OCI-LY7 (cell line): ENCODE measurements at regions not wholly inside any gene's neighbourhood (a gene's known extent, or its start where the extent isn't known, plus 50 kb on each side); places are given as distances from the start of the nearest gene placed in this dataset.

Experiments used
- BruUV-seq: library from RNA; stranded (reverse); fragments of 400-500 nt; replicated peaks from 2 replicates; lab custom pipeline; 2021; lab: Mats Ljungman, UMichigan
- CTCF ChIA-PET: fragments of 300-600 bp; sonication (Branson Sonifier 250); formaldehyde crosslinking; loops from one replicate; lab custom pipeline; 2022; ENCODE audit warnings: antibody characterized with exemption; ENCODE audit not compliant: unreplicated experiment; lab: Charles Lee
- POLR2A ChIA-PET: fragments of 300-600 bp; sonication (Branson Sonifier 250); formaldehyde crosslinking; loops from one replicate; lab custom pipeline; 2022; ENCODE audit warnings: antibody characterized with exemption; lab: Charles Lee
- DNase-seq: peaks from one replicate; pipeline ENCODE4 v3.0.0-alpha.2; 2015; ENCODE audit warnings: low spot score
- H2AFZ ChIP-seq: fragments of 200-600 bp; sonication (generic), shearing (Covaris generic); 2 replicates; pipeline ENCODE4 v1.6.1; 2014; ENCODE audit warnings: mild to moderate bottlenecking, antibody characterized with exemption, low read length, moderate library complexity
- H3K27ac ChIP-seq: fragments of 200-600 bp; sonication (generic); 2 replicates; pipeline ENCODE4 v1.5.1; 2014; ENCODE audit warnings: mixed run types, low read depth, mild to moderate bottlenecking, moderate library complexity, low read length, inconsistent platforms; ENCODE audit not compliant: poor library complexity, severe bottlenecking
- H3K36me3 ChIP-seq: fragments of 200-600 bp; sonication (generic); 2 replicates; pipeline ENCODE4 v1.6.1; 2014; ENCODE audit warnings: mild to moderate bottlenecking, antibody characterized with exemption, low read length, moderate library complexity, mixed read lengths; ENCODE audit not compliant: insufficient read depth
- H3K4me1 ChIP-seq: fragments of 200-600 bp; sonication (generic); 2 replicates; pipeline ENCODE4 v1.5.1; 2014; ENCODE audit warnings: mild to moderate bottlenecking, low read length; ENCODE audit not compliant: insufficient read depth, poor library complexity, severe bottlenecking
- H3K4me2 ChIP-seq: fragments of 200-600 bp; sonication (generic); 2 replicates; pipeline ENCODE4 v1.6.1; 2014; ENCODE audit warnings: mild to moderate bottlenecking, low read length
- H3K4me3 ChIP-seq: fragments of 200-600 bp; sonication (generic); 2 replicates; pipeline ENCODE4 v1.5.1; 2014; ENCODE audit warnings: mild to moderate bottlenecking, low read depth, low read length; ENCODE audit not compliant: poor library complexity, severe bottlenecking
- H3K79me2 ChIP-seq: fragments of 200-600 bp; sonication (generic); 2 replicates; pipeline ENCODE4 v1.6.1; 2016; ENCODE audit warnings: low read depth, mild to moderate bottlenecking, low read length, moderate library complexity, mixed read lengths; ENCODE audit not compliant: insufficient read depth
- H3K9me2 ChIP-seq: fragments of 200-600 bp; sonication (generic); 2 replicates; pipeline ENCODE4 v1.6.1; 2016; ENCODE audit warnings: mild to moderate bottlenecking, low read length, mixed read lengths; ENCODE audit not compliant: insufficient read depth
- H3K9me3 ChIP-seq: fragments of 200-600 bp; sonication (generic); 2 replicates; pipeline ENCODE4 v1.6.1; 2014; ENCODE audit warnings: mild to moderate bottlenecking, mixed run types, low read length, mixed read lengths
- H4K20me1 ChIP-seq: fragments of 200-600 bp; sonication (generic); 2 replicates; pipeline ENCODE4 v1.6.1; 2014; ENCODE audit warnings: mild to moderate bottlenecking, antibody characterized with exemption, low read length, moderate library complexity, mixed read lengths; ENCODE audit not compliant: insufficient read depth
- EZH2phosphoT487 ChIP-seq: fragments of 200-600 bp; sonication (generic); IDR thresholded peaks from 2 replicates; pipeline ENCODE4 v1.6.1; 2018; ENCODE audit warnings: low read depth, borderline replicate concordance, mild to moderate bottlenecking, mixed run types, antibody characterized with exemption, low read length, moderate library complexity, mixed read lengths
- intact Hi-C: fragments of 100-400 bp; cut with micrococcal nuclease; formaldehyde crosslinking; loops from one replicate; pipeline ENCODE4 v1.10.0; 2022; ENCODE audit not compliant: unreplicated experiment
- TF ChIP-seq, protein P1 (sequence below): fragments of 200-600 bp; sonication (generic); conservative IDR thresholded peaks from 2 replicates; pipeline ENCODE4 v1.5.1; 2014; ENCODE audit warnings: mild to moderate bottlenecking, antibody characterized with exemption, low read length, moderate library complexity, mixed read lengths

DNA sequence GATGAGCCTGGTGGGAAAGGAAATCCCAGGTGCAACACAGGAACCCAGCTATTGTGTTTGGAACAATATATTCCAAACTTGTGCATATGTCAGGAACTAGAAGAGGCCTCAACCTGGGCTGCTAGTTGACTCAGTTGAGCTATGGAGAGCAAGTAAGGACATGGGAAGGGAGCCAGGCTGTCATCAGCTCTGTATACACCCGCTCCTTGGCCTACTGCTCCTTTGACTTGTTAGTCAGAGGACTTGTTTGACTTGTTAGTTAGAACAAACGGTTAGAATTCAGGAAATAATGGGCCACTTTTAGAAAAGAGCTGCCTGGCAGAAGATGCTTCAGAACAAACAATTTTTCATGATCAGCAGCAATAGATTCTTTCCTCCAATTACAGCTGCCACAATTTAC lies 76.4 kb downstream of the CBLL2 start:
- H3K9me2 ChIP-seq, result no peaks in the 10 kb centered on the region
- intact Hi-C loops, result no loop called here
- no TSS peak for BruUV-seq
- H4K20me1 ChIP-seq, result no peaks in the 10 kb centered on the region
- H3K4me3 ChIP-seq, result no peak overlapping the region
- CTCF ChIA-PET, result no interaction called here
- no peaks in the 10 kb centered on the region for H3K36me3 ChIP-seq
- no peaks in the 10 kb centered on the region for H3K9me3 ChIP-seq
- H2AFZ ChIP-seq, result no peak overlapping the region
- H3K4me2 ChIP-seq, result no peak overlapping the region
- no peak for DNase-seq
- TF ChIP-seq EZH2phosphoT487, result no peak
- TF ChIP-seq, protein P1, sequence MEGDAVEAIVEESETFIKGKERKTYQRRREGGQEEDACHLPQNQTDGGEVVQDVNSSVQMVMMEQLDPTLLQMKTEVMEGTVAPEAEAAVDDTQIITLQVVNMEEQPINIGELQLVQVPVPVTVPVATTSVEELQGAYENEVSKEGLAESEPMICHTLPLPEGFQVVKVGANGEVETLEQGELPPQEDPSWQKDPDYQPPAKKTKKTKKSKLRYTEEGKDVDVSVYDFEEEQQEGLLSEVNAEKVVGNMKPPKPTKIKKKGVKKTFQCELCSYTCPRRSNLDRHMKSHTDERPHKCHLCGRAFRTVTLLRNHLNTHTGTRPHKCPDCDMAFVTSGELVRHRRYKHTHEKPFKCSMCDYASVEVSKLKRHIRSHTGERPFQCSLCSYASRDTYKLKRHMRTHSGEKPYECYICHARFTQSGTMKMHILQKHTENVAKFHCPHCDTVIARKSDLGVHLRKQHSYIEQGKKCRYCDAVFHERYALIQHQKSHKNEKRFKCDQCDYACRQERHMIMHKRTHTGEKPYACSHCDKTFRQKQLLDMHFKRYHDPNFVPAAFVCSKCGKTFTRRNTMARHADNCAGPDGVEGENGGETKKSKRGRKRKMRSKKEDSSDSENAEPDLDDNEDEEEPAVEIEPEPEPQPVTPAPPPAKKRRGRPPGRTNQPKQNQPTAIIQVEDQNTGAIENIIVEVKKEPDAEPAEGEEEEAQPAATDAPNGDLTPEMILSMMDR, result no peak
- H3K4me1 ChIP-seq, result no peaks in the 10 kb centered on the region
- POLR2A ChIA-PET, result no interaction called here
- H3K79me2 ChIP-seq, result no peaks in the 10 kb centered on the region
- no peak overlapping the region for H3K27ac ChIP-seq

GRCh38 chrX:22351076-22351475 lies 78.4 kb downstream of the CBLL2 start:
- no peaks in the 10 kb centered on the region for H4K20me1 ChIP-seq
- intact Hi-C loops, result no loop called here
- H3K27ac ChIP-seq, result no peak overlapping the region
- H3K79me2 ChIP-seq, result no peaks in the 10 kb centered on the region
- TF ChIP-seq, protein P1, result no peak
- no peak for TF ChIP-seq EZH2phosphoT487
- no TSS peak for BruUV-seq
- no peak overlapping the region for H3K4me2 ChIP-seq
- no peaks in the 10 kb centered on the region for H3K36me3 ChIP-seq
- H3K4me1 ChIP-seq, result no peaks in the 10 kb centered on the region
- no peaks in the 10 kb centered on the region for H3K9me2 ChIP-seq
- ChIA-PET POLR2A (interaction anchor here (0.6 to 1.2 kb wide), 2 partner anchors 10 to 21 kb away, joined by 3 to 8 read pairs; no protein-coding TSS in a partner anchor), CTCF (no interaction called here)
- H3K4me3 ChIP-seq, result no peak overlapping the region
- no peak for DNase-seq
- H2AFZ ChIP-seq, result no peak overlapping the region
- no peaks in the 10 kb centered on the region for H3K9me3 ChIP-seq

GRCh38 chrX:22351966-22352365 lies 79.3 kb downstream of the CBLL2 start:
- no peak for DNase-seq
- Histone ChIP-seq H3K9me2 (no peaks in the 10 kb centered on the region), H3K27ac (no peak overlapping the region), H3K4me3 (no peak overlapping the region), H3K79me2 (no peaks in the 10 kb centered on the region), H3K9me3 (no peaks in the 10 kb centered on the region), H3K4me1 (no peaks in the 10 kb centered on the region), H3K4me2 (no peak overlapping the region), H2AFZ (no peak overlapping the region), H4K20me1 (no peaks in the 10 kb centered on the region), H3K36me3 (no peaks in the 10 kb centered on the region)
- intact Hi-C loops, result no loop called here
- CTCF ChIA-PET, result no interaction called here
- POLR2A ChIA-PET, result no interaction called here
- BruUV-seq, result no TSS peak
- TF ChIP-seq EZH2phosphoT487, result no peak
- TF ChIP-seq, protein P1, result no peak
